Suprapubic skin (tissue), 4 donors: ENCODE measurements at regions not wholly inside any gene's neighbourhood (a gene's known extent, or its start where the extent isn't known, plus 50 kb on each side); places are given as distances from the start of the nearest gene placed in this dataset.

ENCODE experiments used
- CTCF ChIP-seq, 2 donors: fragments of 200-600 bp in 1 of 2; fragments of 450-650 bp in 1 of 2; sonication (generic) in 1 of 2; IDR thresholded peaks; one replicate each; pipeline ENCODE4 v1.5.1; 2016 to 2019; ENCODE audit warnings: antibody characterized with exemption in 2 of 2, mild to moderate bottlenecking in 1 of 2, moderate library complexity in 1 of 2
- POLR2A ChIP-seq, 2 donors: fragments of 450-650 bp; IDR thresholded peaks; one replicate each; pipeline ENCODE4 v1.6.1; 2017; ENCODE audit warnings: antibody characterized with exemption in 2 of 2, mild to moderate bottlenecking in 2 of 2, moderate library complexity in 2 of 2
- POLR2AphosphoS5 ChIP-seq, 3 donors: sonication (generic); formaldehyde crosslinking; IDR thresholded peaks; one replicate each; pipeline ENCODE4 v1.6.1; 2017; ENCODE audit warnings: antibody characterized with exemption in 3 of 3

GRCh38 chr1:228799924-228800323 lies 64.6 kb downstream of the RHOU start:
- TF ChIP-seq POLR2A (IDR thresholded peaks at IDR 0.05) (no peak), CTCF (IDR thresholded peaks at IDR 0.05) (no peak), POLR2AphosphoS5 (IDR thresholded peaks at IDR 0.05) (no peak)
